Liver (tissue), 8 donors: ENCODE measurements at regions not wholly inside any gene's neighbourhood (a gene's known extent, or its start where the extent isn't known, plus 50 kb on each side); places are given as distances from the start of the nearest gene placed in this dataset.

Source experiments
- DNase-seq: peaks from one replicate; pipeline ENCODE4 v3.0.0-alpha.2; 2017; ENCODE audit warnings: low spot score
- H3K27ac ChIP-seq, 2 donors: one replicate each; pipeline ENCODE4 v1.7.0; 2013; ENCODE audit warnings: inconsistent platforms in 2 of 2, low read length in 2 of 2, control low read depth in 1 of 2, low read depth in 1 of 2, mild to moderate bottlenecking in 1 of 2
- H3K27me3 ChIP-seq, 4 donors: one replicate each; pipeline versions ENCODE4 v1.6.1 to v1.7.0; 2013; ENCODE audit warnings: low read length in 3 of 4, inconsistent platforms in 1 of 4, mild to moderate bottlenecking in 1 of 4, moderate library complexity in 1 of 4; ENCODE audit not compliant: control insufficient read depth in 4 of 4, insufficient read depth in 4 of 4
- H3K36me3 ChIP-seq, 4 donors: one replicate each; pipeline versions ENCODE4 v1.6.1 to v1.7.0; 2013; ENCODE audit warnings: low read length in 3 of 4, mild to moderate bottlenecking in 3 of 4, low read depth in 1 of 4, moderate library complexity in 1 of 4; ENCODE audit not compliant: control insufficient read depth in 4 of 4, insufficient read depth in 3 of 4
- H3K4me1 ChIP-seq, 4 donors: one replicate each; pipeline versions ENCODE4 v1.6.1 to v1.7.0; 2013; ENCODE audit warnings: low read length in 3 of 4, mild to moderate bottlenecking in 3 of 4, moderate library complexity in 1 of 4; ENCODE audit not compliant: control insufficient read depth in 4 of 4, insufficient read depth in 4 of 4
- H3K4me3 ChIP-seq, 3 donors: one replicate each; pipeline versions ENCODE4 v1.6.1 to v1.7.0; 2013; ENCODE audit warnings: low read length in 3 of 3, control low read depth in 1 of 3, low read depth in 1 of 3, mild to moderate bottlenecking in 1 of 3
- H3K9ac ChIP-seq, 2 donors: one replicate each; pipeline ENCODE4 v1.7.0; 2013; ENCODE audit warnings: low read length in 2 of 2, mild to moderate bottlenecking in 2 of 2, moderate library complexity in 2 of 2, control low read depth in 1 of 2, low read depth in 1 of 2
- H3K9me3 ChIP-seq, 4 donors: one replicate each; pipeline versions ENCODE4 v1.6.1 to v1.7.0; 2013; ENCODE audit warnings: low read length in 3 of 4; ENCODE audit not compliant: control insufficient read depth in 4 of 4
- ATF3 ChIP-seq: IDR thresholded peaks from 2 replicates; pipeline ENCODE4 v1.6.1; 2016; ENCODE audit warnings: antibody characterized with exemption
- EGR1 ChIP-seq, 2 donors: IDR thresholded peaks; 2 replicates each; pipeline ENCODE4 v1.6.1; 2016 to 2018; ENCODE audit warnings: antibody characterized with exemption in 2 of 2, low read depth in 2 of 2
- FOXA1 ChIP-seq: IDR thresholded peaks from 2 replicates; pipeline ENCODE4 v1.6.1; 2016; ENCODE audit warnings: antibody characterized with exemption
- FOXA2 ChIP-seq: IDR thresholded peaks from 2 replicates; pipeline ENCODE4 v1.6.1; 2016; ENCODE audit warnings: antibody characterized with exemption
- GABPA ChIP-seq, 2 donors: IDR thresholded peaks in 1 of 2; conservative IDR thresholded peaks in 1 of 2; 2 replicates each; pipeline ENCODE4 v1.6.1; 2016; ENCODE audit warnings: antibody characterized with exemption in 2 of 2, mild to moderate bottlenecking in 1 of 2, moderate library complexity in 1 of 2
- HNF4A ChIP-seq, 2 donors: conservative IDR thresholded peaks; 2 replicates each; pipeline ENCODE4 v1.6.1; 2016; ENCODE audit warnings: antibody characterized with exemption in 2 of 2, mild to moderate bottlenecking in 2 of 2
- HNF4G ChIP-seq: IDR thresholded peaks from 2 replicates; pipeline ENCODE4 v1.6.1; 2016; ENCODE audit warnings: antibody characterized with exemption
- JUND ChIP-seq, 2 donors: IDR thresholded peaks; 2 replicates each; pipeline ENCODE4 v1.6.1; 2016; ENCODE audit warnings: antibody characterized with exemption in 2 of 2
- NR2F2 ChIP-seq: IDR thresholded peaks from 2 replicates; pipeline ENCODE4 v1.6.1; 2016; ENCODE audit warnings: antibody characterized with exemption
- RAD21 ChIP-seq, 2 donors: IDR thresholded peaks; 2 replicates each; pipeline ENCODE4 v1.6.1; 2016; ENCODE audit warnings: antibody characterized with exemption in 2 of 2, mild to moderate bottlenecking in 2 of 2
- REST ChIP-seq: IDR thresholded peaks from 2 replicates; pipeline ENCODE4 v1.6.1; 2016; ENCODE audit warnings: antibody characterized with exemption, mild to moderate bottlenecking
- RXRA ChIP-seq, 2 donors: IDR thresholded peaks; 2 replicates each; pipeline ENCODE4 v1.6.1; 2017 to 2018; ENCODE audit warnings: antibody characterized with exemption in 2 of 2, mild to moderate bottlenecking in 1 of 2
- SP1 ChIP-seq: IDR thresholded peaks from 2 replicates; pipeline ENCODE4 v1.6.1; 2018; ENCODE audit warnings: antibody characterized with exemption, mild to moderate bottlenecking
- TAF1 ChIP-seq: conservative IDR thresholded peaks from 2 replicates; pipeline ENCODE4 v1.6.1; 2016; ENCODE audit warnings: antibody characterized with exemption, mild to moderate bottlenecking
- YY1 ChIP-seq: IDR thresholded peaks from 2 replicates; pipeline ENCODE4 v1.6.1; 2016; ENCODE audit warnings: antibody characterized with exemption, mild to moderate bottlenecking
- ZBTB33 ChIP-seq: IDR thresholded peaks from 2 replicates; pipeline ENCODE4 v1.6.1; 2016; ENCODE audit warnings: antibody characterized with exemption
- WGBS: extraction: QIAGEN DNeasy Blood & Tissue Kit; methylation state at CpG from one replicate; pipeline ENCODE4 v1.1.7; 2013; 5-methylcytosine and 5-hydroxymethylcytosine counted together
- TF ChIP-seq, protein P1 (sequence below): fragments of 150-350 bp; IDR thresholded peaks from 2 replicates; pipeline ENCODE4 v1.5.1; 2017; ENCODE audit warnings: improper control_type of control experiment, low read depth, low read length; ENCODE audit not compliant: missing input control
- TF ChIP-seq, protein P2 (sequence below): IDR thresholded peaks from 2 replicates; pipeline ENCODE4 v1.6.1; 2016; ENCODE audit warnings: antibody characterized with exemption
- donor health status: healthy.
- donor health status: healthy.
- donor health status: healthy.
- donor health status: healthy.
- donor health status: healthy.

DNA sequence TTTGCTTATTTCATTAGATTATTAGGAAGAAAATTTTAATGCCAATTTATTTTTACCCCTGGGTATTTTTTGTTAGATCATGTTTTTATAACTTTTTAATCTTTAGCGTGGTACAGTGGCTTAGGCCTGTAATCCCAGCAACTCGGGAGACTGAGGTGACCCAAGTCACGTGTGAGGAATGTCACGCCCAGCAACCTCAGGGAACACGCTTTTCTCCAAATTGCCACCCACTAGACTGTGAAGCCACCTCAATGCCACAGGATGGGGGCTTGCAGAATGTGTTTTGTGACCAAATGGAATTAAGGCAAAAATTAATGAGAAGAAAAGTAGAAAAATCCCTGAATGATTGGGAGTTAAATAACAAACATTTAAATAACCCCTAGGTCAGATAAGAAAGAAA, 141.8 kb downstream of the LAT start:
- H3K4me1 ChIP-seq = peaks cover 0 to 26% (median 14%) of the 10 kb centered on the region in 4 donors
- H3K9me3 ChIP-seq = no peaks in the 10 kb centered on the region
- no peaks in the 10 kb centered on the region for H3K36me3 ChIP-seq
- no peak overlapping the region for H3K4me3 ChIP-seq
- DNase-seq = no peak
- WGBS = 75% methylated on average over 5 of the region's 5 CpGs
- peak overlapping the region; percentile 54 to 57 for H3K27ac ChIP-seq
- TF ChIP-seq GABPA (IDR thresholded peaks at IDR 0.05 in 1 of 2, conservative IDR thresholded peaks at IDR 0.05 in 1 of 2) (no peak), ATF3 (no peak), HNF4A (conservative IDR thresholded peaks at IDR 0.05) (no peak), ZBTB33 (no peak), HNF4G (no peak), FOXA2 (no peak), YY1 (no peak), SP1 (no peak), FOXA1 (no peak), RXRA (IDR thresholded peaks at IDR 0.05) (no peak), REST (no peak), NR2F2 (no peak), TAF1 (no peak)
- TF ChIP-seq, protein P1, sequence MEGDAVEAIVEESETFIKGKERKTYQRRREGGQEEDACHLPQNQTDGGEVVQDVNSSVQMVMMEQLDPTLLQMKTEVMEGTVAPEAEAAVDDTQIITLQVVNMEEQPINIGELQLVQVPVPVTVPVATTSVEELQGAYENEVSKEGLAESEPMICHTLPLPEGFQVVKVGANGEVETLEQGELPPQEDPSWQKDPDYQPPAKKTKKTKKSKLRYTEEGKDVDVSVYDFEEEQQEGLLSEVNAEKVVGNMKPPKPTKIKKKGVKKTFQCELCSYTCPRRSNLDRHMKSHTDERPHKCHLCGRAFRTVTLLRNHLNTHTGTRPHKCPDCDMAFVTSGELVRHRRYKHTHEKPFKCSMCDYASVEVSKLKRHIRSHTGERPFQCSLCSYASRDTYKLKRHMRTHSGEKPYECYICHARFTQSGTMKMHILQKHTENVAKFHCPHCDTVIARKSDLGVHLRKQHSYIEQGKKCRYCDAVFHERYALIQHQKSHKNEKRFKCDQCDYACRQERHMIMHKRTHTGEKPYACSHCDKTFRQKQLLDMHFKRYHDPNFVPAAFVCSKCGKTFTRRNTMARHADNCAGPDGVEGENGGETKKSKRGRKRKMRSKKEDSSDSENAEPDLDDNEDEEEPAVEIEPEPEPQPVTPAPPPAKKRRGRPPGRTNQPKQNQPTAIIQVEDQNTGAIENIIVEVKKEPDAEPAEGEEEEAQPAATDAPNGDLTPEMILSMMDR = no peak
- TF ChIP-seq, protein P2, sequence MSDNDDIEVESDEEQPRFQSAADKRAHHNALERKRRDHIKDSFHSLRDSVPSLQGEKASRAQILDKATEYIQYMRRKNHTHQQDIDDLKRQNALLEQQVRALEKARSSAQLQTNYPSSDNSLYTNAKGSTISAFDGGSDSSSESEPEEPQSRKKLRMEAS = no peak
- no peaks in the 10 kb centered on the region for H3K27me3 ChIP-seq
- H3K9ac ChIP-seq = peak overlapping the region in 1 of 2 donors; percentile 51

GRCh38 chr16:29126057-29126494, 141.2 kb downstream of the LAT start:
- H3K9me3 ChIP-seq = no peaks in the 10 kb centered on the region
- peak overlapping the region in 1 of 2 donors; percentile 51 for H3K9ac ChIP-seq
- H3K36me3 ChIP-seq = no peaks in the 10 kb centered on the region
- DNase-seq = no peak
- H3K27me3 ChIP-seq = no peaks in the 10 kb centered on the region
- H3K4me1 ChIP-seq = peaks cover 0 to 23% (median 11%) of the 10 kb centered on the region in 4 donors
- 79% methylated on average over 15 of the region's 15 CpGs for WGBS
- peak overlapping the region; percentile 54 to 57 for H3K27ac ChIP-seq
- TF ChIP-seq EGR1 (IDR thresholded peaks at IDR 0.05; ENCODE audit: low read depth in 2 of 2) (no peak), NR2F2 (no peak), TAF1 (no peak), SP1 (no peak), RXRA (IDR thresholded peaks at IDR 0.05) (no peak), RAD21 (IDR thresholded peaks at IDR 0.05) (no peak), ATF3 (no peak), YY1 (no peak), FOXA1 (no peak), HNF4A (conservative IDR thresholded peaks at IDR 0.05) (no peak), HNF4G (no peak), GABPA (IDR thresholded peaks at IDR 0.05 in 1 of 2, conservative IDR thresholded peaks at IDR 0.05 in 1 of 2) (no peak), JUND (IDR thresholded peaks at IDR 0.05) (no peak), FOXA2 (no peak), ZBTB33 (no peak)
- TF ChIP-seq, protein P2 = no peak
- TF ChIP-seq, protein P1 = no peak
- H3K4me3 ChIP-seq = no peak overlapping the region
